Glutamatergic neuron (in vitro differentiated cells): ENCODE measurements at regions not wholly inside any gene's neighbourhood (a gene's known extent, or its start where the extent isn't known, plus 50 kb on each side); places are given as distances from the start of the nearest gene placed in this dataset.

ENCODE experiments used
- DNase-seq: peaks from one replicate; pipeline ENCODE4 v3.0.0; 2022
- H3K27ac Mint-ChIP-seq: one replicate; pipeline ENCODE4 v1.8.0; 2020; ENCODE audit warnings: mild to moderate bottlenecking, mixed read lengths, inconsistent platforms; ENCODE audit not compliant: unreplicated experiment
- H3K27me3 Mint-ChIP-seq: one replicate; pipeline ENCODE4 v1.8.0; 2020; ENCODE audit warnings: mild to moderate bottlenecking, moderate library complexity, mixed read lengths, inconsistent platforms; ENCODE audit not compliant: unreplicated experiment
- H3K36me3 Mint-ChIP-seq: one replicate; pipeline ENCODE4 v1.8.0; 2020; ENCODE audit warnings: mild to moderate bottlenecking, mixed read lengths, inconsistent platforms; ENCODE audit not compliant: unreplicated experiment
- H3K4me1 Mint-ChIP-seq: one replicate; pipeline ENCODE4 v1.8.0; 2020; ENCODE audit warnings: mild to moderate bottlenecking, low read depth, mixed read lengths, inconsistent platforms; ENCODE audit not compliant: unreplicated experiment
- H3K4me3 Mint-ChIP-seq: one replicate; pipeline ENCODE4 v1.8.0; 2020; ENCODE audit warnings: mild to moderate bottlenecking, mixed read lengths, inconsistent platforms; ENCODE audit not compliant: unreplicated experiment
- H3K9me3 Mint-ChIP-seq: one replicate; pipeline ENCODE4 v1.8.0; 2020; ENCODE audit warnings: mild to moderate bottlenecking, moderate library complexity, mixed read lengths, inconsistent platforms; ENCODE audit not compliant: unreplicated experiment
- TF ChIP-seq, protein P1 (sequence below): fragments of 200-600 bp; sonication (generic); IDR thresholded peaks from one replicate; pipeline ENCODE4 v1.5.0; 2021; ENCODE audit not compliant: partially characterized antibody, unreplicated experiment

DNA sequence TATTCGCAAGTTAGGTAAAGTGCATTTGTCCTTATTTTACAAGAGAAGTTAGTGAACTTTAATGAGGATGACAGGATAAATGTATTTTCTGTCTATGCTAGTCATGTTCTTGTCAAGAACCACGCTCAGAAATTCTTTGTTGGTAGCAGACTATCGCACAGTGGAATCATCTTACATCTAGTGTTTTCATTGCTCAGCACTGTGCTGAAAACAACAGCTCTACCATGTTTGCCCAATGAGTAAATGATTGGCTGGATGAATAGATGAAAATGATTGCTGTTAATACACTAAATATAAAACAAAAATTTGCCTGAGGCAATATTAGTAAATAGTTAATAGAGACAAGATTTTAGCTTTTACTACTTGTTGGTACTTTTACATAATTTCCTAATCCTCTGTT lies 265.3 kb upstream of the GOLIM4 start:
- Mint-ChIP-seq H3K36me3 (no peaks in the 10 kb centered on the region), H3K27me3 (peaks cover 2% of the 10 kb centered on the region), H3K9me3 (no peaks in the 10 kb centered on the region), H3K4me1 (peaks cover 26% of the 10 kb centered on the region), H3K27ac (no peak overlapping the region), H3K4me3 (no peak overlapping the region)
- no peak for DNase-seq
- TF ChIP-seq, protein P1, sequence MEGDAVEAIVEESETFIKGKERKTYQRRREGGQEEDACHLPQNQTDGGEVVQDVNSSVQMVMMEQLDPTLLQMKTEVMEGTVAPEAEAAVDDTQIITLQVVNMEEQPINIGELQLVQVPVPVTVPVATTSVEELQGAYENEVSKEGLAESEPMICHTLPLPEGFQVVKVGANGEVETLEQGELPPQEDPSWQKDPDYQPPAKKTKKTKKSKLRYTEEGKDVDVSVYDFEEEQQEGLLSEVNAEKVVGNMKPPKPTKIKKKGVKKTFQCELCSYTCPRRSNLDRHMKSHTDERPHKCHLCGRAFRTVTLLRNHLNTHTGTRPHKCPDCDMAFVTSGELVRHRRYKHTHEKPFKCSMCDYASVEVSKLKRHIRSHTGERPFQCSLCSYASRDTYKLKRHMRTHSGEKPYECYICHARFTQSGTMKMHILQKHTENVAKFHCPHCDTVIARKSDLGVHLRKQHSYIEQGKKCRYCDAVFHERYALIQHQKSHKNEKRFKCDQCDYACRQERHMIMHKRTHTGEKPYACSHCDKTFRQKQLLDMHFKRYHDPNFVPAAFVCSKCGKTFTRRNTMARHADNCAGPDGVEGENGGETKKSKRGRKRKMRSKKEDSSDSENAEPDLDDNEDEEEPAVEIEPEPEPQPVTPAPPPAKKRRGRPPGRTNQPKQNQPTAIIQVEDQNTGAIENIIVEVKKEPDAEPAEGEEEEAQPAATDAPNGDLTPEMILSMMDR, result no peak

DNA sequence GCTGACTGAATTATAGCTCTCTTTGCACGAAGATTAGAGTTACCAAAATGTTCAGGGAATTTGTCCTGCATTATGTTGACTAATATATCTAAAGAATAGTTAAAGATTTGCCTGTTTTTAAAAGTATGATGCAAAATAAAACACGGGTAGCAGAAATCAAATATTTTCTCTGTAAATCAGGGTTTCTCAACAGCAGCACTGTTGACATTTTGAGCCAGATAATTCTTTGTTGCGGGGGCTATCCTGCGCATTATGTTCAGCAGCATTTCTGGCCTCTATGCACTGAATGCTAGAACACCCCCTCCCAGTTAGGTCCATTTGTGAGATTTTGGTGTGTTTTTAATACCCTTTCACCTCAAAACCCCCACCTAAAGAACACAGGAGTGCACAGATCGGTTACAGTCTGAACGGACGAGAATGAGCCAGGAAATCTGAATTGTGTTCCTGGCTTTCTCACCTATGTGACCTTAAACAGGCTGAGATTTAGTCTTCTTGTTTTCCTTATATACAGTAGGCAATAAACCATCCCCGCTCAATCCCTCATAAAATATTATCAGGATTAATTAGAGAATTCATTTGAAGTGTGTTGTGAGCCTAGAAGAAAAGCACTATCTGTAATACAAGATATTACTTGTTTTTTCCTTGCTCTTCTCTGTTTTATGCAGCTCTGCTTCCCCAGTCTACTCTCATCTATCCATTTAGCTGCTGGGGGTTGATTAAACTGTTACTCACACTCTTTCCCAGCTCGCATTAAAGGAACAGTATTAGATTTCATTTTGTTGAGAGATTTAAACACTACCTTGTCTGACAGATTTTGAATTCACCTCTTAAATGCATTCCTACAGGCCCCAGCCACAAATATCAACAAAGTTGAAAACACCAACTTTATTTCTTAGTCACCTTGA lies 247.5 kb upstream of the GOLIM4 start:
- Mint-ChIP-seq H3K36me3 (no peaks in the 10 kb centered on the region), H3K9me3 (no peaks in the 10 kb centered on the region), H3K27ac (peak overlapping the region; percentile 80), H3K4me3 (peak overlapping the region; percentile 3), H3K27me3 (no peaks in the 10 kb centered on the region), H3K4me1 (peaks cover 35% of the 10 kb centered on the region)
- TF ChIP-seq, protein P1, result no peak
- DNase-seq, result no peak

DNA sequence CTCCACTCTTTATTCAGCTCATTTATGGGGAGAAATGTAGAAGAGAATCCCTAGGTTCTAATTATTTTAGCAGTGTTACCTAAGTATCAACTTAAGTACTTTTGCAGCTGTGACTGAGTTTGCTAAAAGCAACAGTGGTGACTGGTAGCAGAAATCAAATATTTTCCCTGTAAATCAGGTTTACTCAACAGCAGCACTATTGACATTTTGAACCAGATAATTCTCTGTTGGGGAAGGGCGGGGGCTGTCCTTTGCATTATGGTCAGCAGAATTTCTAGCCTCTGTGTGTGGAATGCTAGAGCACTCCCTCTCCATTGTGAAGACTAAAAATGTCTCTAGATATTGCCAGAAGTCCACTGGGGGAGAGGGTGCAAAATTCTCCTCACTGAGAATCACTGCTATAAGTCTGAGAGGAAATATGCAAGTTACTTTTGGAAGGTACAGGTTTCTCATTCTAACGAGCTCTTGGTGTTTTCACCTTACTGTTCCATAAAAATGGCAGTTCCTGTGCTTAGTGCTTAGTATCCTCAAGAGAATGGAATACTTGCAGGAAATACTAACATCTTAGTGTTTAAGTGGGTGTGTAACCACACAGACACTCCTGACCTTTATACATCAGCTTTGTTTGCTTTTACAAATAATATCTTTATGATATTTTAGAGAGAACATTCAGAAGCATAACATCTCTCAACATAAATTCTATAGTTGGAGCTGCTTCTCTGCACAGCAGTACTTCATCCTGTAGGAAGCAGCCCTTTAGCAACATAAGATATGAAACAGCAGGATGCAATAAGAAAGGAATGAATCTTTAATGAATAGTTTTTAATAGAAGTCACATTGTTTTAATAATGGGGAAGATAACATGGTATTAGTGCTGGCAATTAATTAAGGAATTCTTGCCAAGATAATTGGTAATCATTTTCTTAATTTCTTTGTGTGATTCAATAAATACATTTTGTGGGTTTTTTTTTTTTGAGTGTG lies 246.5 kb upstream of the GOLIM4 start:
- H3K4me3 Mint-ChIP-seq, result peak overlapping the region; percentile 39
- H3K36me3 Mint-ChIP-seq, result no peaks in the 10 kb centered on the region
- H3K9me3 Mint-ChIP-seq, result no peaks in the 10 kb centered on the region
- peaks cover 41% of the 10 kb centered on the region for H3K4me1 Mint-ChIP-seq
- no peaks in the 10 kb centered on the region for H3K27me3 Mint-ChIP-seq
- TF ChIP-seq, protein P1, result no peak
- peak overlapping the region; percentile 80 for H3K27ac Mint-ChIP-seq
- DNase-seq, result no peak

DNA sequence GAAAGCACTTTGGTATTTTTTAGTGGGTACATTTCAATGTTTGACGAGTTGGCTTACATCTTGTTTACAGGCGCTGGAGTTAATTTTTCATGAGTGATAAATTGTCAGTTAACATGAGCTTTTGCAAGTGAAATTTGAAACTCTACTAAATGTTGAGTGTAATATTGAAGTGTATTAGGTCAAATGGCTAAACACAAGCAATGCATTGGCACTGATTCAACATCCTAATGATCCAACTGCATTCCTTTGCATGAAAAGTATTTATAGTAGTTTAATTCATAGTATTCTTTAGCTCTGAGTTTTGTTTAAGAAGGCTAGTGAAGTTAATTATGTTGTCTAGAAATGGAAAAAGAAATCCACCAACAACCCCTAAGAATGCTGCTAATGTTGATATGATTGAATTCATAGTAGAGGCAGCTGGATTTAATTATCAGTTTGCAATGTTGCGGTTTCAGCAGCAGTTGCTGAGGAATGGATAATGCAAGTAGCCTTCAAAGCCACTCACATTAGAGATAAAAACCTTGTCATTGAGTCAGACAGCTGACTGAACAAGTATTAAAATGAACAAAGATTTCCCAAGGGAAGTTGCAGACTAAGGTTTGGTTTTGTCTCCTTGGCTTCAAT lies 245.6 kb upstream of the GOLIM4 start:
- TF ChIP-seq, protein P1, result no peak
- Mint-ChIP-seq H3K36me3 (no peaks in the 10 kb centered on the region), H3K27ac (peak overlapping the region; percentile 46), H3K4me1 (peaks cover 43% of the 10 kb centered on the region), H3K27me3 (no peaks in the 10 kb centered on the region), H3K4me3 (peak overlapping the region; percentile 39), H3K9me3 (no peaks in the 10 kb centered on the region)
- DNase-seq, result no peak
